ENCODE measurements at regions not wholly inside any gene's neighbourhood (a gene's known extent, or its start where the extent isn't known, plus 50 kb on each side); places are given as distances from the start of the nearest gene placed in this dataset.

DNA sequence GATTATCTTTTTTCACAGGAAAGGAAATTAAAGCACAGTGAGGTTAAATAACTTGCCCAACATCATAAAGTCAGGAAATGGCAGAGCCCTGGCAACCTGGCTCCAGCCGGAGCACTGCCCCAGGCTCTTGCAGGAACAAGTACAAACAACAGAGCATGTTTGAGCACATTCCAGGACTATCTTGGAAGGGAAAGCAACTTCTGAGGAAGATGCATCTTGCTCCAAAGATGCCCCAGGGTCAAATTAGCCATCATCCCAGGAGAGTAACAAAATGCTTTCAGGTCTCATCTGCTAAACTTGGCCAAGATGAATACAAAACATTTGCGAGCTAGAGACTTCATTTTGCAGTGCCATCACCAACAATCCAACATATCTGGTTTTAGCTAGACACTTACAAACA is 162.4 kb upstream of the LRRN1 start:
- in situ Hi-C loops (cut with HindIII; ENCODE audit: low pct_ligation_motif_present, low pct_unique_long_range_greater_than_20kb, low sequenced_read_pairs): no loop called here
- DNase-seq: no peak

DNA sequence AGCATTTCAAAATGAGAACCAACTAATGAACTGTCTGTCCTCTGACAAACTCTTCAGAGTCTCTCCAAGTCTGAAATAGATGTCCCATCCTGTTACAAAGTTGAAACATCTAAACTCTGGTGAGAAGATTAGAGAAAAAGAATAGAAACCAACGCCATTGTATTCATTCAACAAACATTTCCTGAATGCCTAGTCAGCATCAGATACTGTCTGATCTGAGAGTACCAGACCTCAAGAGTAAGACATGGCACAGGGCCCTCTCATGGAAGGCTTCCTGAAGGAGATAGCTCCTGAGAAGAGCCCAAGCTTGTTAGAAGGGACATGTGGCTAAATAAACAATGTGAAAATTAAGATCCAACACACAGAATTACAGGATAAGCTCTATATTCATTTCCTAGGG is 164.1 kb upstream of the LRRN1 start:
- no peak for DNase-seq
- in situ Hi-C loops (cut with HindIII; ENCODE audit: low pct_ligation_motif_present, low pct_unique_long_range_greater_than_20kb, low sequenced_read_pairs): no loop called here

DNA sequence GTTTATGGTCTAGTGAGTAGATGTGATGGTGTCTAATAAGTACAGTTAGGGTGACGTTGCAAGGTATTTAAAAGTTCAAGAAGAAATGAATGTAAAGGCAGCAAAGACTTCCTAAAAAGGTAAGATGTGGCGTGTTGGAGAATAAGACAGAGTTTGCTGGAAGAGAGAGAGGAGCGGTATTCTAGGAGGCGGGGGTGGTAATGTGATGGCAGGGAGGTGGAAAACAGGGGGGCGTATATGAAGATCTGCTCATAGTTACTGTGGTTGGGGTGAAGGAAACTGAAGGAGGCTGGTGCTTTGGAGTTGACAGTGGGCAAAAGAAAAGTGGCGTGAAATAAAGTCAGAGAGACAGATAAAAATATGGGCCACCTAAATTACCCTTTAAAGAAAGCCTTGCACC is 164.9 kb upstream of the LRRN1 start:
- no peak for DNase-seq
- in situ Hi-C loops (cut with HindIII; ENCODE audit: low pct_ligation_motif_present, low pct_unique_long_range_greater_than_20kb, low sequenced_read_pairs): no loop called here

DNA sequence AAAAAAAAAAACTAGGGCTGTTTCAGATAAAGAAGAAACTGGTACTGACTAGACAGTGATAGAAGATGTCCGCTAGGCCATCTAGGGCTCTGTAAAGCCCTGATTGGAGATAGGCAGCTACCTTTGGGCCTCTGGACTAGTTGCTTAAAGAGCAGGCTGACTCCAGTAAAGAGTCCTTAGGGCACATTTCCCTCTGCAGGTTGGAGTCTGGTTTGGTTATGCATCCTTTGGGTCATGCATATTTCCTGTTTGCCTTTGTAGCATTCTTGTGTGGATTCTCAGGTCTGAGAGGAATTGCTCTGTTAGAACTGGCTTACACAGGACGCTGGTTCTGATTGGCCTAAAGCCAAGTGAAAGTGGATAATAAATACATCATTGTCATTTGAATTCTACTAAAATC is 165.5 kb upstream of the LRRN1 start:
- in situ Hi-C loops (cut with HindIII; ENCODE audit: low pct_ligation_motif_present, low pct_unique_long_range_greater_than_20kb, low sequenced_read_pairs): no loop called here
- no peak for DNase-seq

DNA sequence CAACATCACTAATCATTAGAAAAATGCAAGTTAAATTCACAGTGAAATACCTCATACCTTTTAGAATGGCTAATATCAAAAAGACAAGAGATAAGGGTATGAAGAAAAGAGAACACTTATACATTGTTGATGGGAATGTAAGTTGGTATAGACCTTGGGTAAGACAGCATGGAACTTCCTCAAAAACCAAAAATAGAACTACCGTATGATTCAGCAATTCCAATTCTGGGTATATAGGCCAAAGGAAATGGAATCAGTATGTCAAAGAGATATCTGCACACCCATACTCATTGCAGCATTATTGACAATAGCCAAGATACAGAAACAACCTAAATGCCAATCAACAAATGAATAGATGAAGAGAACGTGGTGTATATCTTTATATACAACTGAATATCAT is 166.8 kb upstream of the LRRN1 start:
- in situ Hi-C loops (cut with HindIII; ENCODE audit: low pct_ligation_motif_present, low pct_unique_long_range_greater_than_20kb, low sequenced_read_pairs): no loop called here
- no peak for DNase-seq

DNA sequence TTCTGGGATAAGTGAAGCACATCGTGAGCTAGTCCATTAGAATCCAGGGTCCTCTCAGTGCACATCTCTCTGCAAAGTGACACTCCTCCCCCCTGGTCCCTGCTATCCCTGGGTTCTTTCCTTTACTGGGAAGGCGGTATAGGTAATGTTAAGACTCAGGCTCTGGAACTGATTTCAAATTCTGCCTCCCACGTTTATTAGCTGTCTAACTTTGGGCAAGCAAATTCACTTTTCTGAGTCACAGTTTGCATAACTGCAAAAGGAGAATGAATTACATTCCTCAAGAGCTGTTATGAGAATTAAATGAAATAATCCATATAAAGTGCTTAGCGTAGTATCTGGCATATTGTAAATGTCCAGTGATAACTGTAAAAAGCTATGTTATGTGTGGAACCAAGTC is 168.1 kb upstream of the LRRN1 start:
- DNase-seq: no peak
- in situ Hi-C loops (cut with HindIII; ENCODE audit: low pct_ligation_motif_present, low pct_unique_long_range_greater_than_20kb, low sequenced_read_pairs): no loop called here

DNA sequence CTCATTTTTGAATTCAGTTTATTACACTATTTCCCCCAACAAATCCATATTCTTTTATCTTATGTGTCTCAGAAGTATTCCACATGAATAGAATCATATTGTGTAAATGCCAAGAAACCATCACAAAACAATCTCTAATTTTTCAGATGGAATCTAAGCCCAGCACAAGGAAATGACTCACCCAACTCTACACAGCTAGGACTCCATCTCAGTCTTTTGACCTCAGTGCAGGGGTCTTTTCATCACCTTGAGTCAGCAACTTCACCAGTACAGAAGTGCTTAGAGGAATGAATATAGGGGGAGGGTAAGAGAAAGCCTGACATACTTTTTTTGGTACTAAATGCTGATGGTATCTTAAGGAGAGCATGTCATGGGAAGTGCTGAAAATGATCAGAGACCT is 169.3 kb upstream of the LRRN1 start:
- in situ Hi-C loops (cut with HindIII; ENCODE audit: low pct_ligation_motif_present, low pct_unique_long_range_greater_than_20kb, low sequenced_read_pairs): no loop called here
- DNase-seq: no peak

DNA sequence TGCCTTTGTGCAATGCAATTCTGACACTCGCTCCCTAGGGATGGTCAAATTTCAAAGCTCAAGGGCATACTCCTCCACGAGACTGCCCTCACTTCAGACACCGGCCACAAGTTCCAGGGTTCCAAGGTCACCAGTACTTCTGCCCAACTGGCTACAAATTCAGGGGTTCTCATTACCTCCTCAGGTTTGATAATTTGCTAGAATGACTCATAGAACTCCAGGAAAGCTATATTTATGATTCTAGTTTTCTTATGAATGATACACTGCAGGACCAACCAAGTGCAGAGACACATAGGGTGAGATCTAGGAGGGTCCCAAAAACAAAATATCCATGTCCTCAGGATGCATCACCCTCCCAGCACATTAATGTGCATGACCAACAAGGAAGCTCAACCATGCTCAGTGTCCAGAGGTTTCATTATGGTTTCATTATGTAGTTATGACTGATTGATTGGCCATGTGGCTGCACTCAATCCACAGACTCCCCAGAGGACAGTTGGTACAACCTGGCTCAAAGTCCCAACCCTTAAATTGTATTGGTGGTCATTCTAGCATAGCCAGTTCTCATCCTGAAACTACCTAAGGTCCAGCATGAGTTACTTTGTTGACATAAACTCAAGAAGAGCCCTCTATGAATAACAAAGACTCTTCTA is 170.4 kb upstream of the LRRN1 start:
- no peak for DNase-seq
- in situ Hi-C loops (cut with HindIII; ENCODE audit: low pct_ligation_motif_present, low pct_unique_long_range_greater_than_20kb, low sequenced_read_pairs): no loop called here

DNA sequence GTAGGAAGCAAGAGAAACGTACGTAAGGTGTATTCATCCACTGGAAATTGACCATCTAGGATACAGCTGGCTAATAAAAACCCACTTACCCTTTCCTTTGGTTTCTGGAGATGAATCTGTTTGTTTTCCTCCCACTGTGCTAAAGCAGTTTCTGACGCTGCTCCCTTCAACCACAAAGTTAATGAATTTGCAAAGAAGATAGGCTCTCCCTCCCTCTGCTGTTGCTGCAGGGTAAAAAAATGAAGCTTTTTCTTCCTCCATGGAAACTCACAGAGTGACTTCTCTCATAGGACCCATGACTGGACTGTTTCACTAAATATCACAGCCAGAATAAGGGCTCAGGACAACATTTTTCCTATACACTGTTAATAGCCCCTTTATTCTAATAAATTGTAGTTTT is 172.1 kb upstream of the LRRN1 start:
- in situ Hi-C loops (cut with HindIII; ENCODE audit: low pct_ligation_motif_present, low pct_unique_long_range_greater_than_20kb, low sequenced_read_pairs): no loop called here

DNA sequence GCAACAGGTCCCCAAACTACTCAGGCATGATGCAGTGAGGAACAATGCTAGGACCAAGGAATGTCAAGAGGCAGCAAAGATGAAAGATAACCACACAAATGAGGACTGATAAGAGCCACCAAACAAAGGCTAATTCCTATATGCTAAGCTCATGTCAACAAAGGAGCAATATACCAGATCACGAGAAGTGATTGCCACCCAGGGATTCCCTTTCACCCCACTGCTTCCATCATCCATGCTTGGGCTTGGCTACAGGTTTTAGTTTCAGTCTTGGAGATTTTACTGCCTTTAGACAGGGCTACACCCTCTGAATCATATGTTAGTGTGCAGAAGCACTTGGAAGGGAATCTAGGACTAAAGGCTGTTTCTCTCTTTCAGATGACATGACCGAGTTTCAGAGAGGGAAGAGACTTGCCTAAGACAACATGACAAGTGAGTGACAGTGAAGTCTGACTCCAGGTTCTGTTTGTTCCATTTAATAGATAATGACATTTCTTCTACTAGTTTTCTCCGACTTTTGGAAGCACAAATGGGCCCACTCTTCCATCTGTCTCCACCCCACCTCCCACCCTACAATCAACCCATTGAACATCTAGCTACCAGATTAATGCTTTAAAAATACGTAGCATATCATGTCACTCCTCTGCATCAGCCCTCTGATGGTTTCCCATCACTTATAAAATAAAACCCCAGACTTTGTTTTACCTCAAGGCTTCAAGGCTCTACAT is 173.5 kb upstream of the LRRN1 start:
- DNase-seq: no peak
- in situ Hi-C loops (cut with HindIII; ENCODE audit: low pct_ligation_motif_present, low pct_unique_long_range_greater_than_20kb, low sequenced_read_pairs): no loop called here

More for the DNA sequence above, 172.1 kb upstream of the LRRN1 start:
- DNase-seq: no peak

DNA sequence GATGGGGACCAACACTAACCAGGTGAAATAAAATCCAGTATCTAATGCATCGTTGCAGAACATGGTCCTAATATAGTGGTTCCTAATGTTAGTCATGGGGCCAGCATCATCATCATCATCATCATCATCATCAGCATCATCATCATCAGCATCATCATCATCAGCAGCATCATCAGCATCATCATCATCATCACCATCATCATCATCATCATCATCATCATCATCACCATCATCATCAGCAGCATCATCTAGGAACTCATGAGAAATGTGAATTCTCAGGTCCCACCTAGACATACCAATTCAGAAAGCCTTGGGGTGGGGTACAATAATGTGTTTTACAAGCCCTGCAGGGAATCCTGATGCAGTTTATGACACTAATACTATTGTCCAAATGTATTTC is 179.4 kb upstream of the LRRN1 start:
- no peak for DNase-seq
- in situ Hi-C loops (cut with HindIII; ENCODE audit: low pct_ligation_motif_present, low pct_unique_long_range_greater_than_20kb, low sequenced_read_pairs): no loop called here

DNA sequence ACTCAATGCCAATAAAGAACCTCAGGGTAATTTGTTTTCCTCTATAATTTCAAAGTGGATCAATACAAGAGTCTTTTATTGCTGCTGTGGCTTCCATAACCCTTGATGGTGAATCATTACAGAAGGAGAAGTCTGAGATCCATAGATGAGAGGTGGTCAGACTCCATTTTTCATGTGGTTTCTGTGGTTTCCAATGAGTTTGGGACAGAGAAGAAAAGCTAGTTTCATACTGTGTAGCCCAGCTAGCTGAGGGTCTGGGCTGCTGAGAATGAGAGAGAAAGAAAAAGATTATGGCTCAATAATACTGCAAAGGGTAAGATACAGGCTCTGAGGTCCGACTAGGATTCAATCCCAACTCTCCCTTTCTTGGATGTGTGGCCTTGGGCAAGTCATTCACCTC is 180.6 kb upstream of the LRRN1 start:
- DNase-seq: no peak
- in situ Hi-C loops (cut with HindIII; ENCODE audit: low pct_ligation_motif_present, low pct_unique_long_range_greater_than_20kb, low sequenced_read_pairs): no loop called here

DNA sequence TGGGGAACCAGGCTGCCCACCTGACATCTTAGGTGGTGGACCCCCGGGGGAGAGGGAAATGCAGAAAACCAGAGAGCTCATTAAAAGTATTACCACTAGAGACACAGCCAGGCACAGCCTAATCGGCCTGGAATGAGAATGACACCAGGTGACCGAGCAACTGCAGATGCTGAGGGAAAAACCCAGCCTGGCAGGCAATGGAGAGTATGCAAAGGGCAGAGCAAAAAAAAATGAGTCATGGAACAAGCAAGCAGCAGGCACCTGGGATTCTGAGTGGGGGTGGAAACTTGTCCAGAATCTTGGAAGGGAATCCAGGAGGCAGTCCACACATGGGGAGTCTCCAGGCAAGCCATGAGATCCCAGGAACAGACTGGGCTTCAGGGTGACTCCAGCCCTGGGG is 183.7 kb upstream of the LRRN1 start:
- DNase-seq: no peak
- in situ Hi-C loops (cut with HindIII; ENCODE audit: low pct_ligation_motif_present, low pct_unique_long_range_greater_than_20kb, low sequenced_read_pairs): no loop called here

DNA sequence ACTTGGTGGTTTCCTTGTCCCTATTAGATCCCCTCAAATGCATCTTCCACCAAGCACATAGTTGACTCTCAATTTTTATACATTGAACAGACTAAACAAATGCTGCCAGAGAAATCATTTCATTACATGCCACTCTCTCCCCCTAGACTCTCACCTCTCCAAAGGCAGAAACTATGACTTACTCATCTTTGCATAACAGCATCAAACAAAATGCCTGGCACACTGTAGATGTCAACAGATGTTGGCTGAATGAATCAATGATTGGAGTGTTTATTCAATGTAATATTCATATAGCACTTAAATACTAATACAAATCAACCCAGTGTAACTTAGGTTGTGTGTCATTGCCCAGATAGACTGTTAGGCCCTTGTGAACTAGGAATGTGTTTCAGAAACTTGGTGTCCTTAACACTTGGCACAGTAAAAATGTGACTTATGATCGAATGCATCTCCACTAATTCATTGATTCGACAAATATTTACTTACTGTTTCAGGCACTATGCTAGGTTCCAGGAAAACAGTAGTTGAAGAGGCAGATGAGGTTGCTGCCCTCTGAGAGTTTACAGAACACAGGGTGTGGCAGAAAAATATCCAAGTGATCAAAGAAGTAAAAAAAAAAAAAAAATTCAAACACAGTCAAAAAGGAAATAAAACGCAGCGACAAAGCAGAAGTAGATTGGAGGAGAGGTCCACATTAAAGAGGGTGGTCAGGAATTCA is 188.5 kb upstream of the LRRN1 start:
- in situ Hi-C loops (cut with HindIII; ENCODE audit: low pct_ligation_motif_present, low pct_unique_long_range_greater_than_20kb, low sequenced_read_pairs): no loop called here
- DNase-seq: no peak

DNA sequence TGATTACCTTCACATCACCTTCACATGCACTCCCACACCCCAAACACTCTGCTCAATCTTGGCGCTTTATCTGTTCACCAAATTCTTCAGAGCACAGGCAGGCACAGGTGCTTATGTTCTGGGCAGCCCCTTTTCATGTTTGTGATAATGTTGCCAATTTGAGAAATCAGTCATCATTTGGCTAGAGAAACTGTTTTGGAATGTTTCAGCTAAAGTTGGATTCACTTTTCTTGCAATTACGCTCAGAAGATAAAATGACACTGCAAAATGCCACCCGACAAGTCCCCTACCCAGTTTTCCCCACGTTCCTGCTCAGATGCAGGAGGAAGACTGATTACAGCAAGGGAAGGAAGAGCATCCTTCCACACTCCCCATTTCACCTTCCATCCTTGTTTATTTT is 192.9 kb upstream of the LRRN1 start:
- DNase-seq: no peak
- in situ Hi-C loops (cut with HindIII; ENCODE audit: low pct_ligation_motif_present, low pct_unique_long_range_greater_than_20kb, low sequenced_read_pairs): no loop called here

DNA sequence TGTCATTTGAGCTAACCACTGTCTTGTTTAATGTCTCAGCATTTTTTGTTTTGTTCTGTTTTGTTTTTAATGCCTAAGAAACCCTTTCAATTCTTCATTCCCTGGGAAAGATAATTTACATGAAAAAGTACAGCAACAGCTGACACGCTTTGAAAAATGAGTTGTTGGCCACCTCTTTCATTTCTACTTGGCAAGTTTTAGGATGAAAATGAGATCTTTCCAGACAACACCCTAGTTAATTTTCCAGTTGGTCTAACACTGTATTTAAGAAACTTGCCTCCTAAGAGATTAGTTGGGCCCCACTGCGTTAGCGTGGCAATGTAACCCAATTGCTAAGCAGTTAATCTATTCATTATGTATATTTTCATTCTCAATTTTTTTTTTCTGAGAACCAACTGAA is 194.0 kb upstream of the LRRN1 start:
- in situ Hi-C loops (cut with HindIII; ENCODE audit: low pct_ligation_motif_present, low pct_unique_long_range_greater_than_20kb, low sequenced_read_pairs): no loop called here

DNA sequence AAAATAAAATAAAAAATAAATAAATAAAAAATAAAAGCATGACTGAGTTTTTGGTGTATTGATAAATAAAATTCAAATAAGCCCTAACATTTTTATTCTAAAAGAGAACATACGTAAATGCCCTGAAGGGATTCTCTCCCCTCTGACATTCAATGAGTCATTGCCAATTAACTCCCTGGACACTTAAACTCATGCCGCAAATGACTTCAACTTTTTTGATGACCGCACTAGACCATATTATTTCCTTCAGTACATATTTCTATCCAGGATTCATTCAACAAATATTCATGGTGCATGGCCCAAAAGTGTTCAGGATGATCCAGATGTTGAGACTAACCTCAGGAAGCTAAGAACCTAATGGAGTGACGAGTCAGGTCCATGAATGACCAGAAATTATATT is 195.9 kb upstream of the LRRN1 start:
- DNase-seq: no peak
- in situ Hi-C loops (cut with HindIII; ENCODE audit: low pct_ligation_motif_present, low pct_unique_long_range_greater_than_20kb, low sequenced_read_pairs): no loop called here

More for the DNA sequence above, 194.0 kb upstream of the LRRN1 start:
- DNase-seq: no peak

DNA sequence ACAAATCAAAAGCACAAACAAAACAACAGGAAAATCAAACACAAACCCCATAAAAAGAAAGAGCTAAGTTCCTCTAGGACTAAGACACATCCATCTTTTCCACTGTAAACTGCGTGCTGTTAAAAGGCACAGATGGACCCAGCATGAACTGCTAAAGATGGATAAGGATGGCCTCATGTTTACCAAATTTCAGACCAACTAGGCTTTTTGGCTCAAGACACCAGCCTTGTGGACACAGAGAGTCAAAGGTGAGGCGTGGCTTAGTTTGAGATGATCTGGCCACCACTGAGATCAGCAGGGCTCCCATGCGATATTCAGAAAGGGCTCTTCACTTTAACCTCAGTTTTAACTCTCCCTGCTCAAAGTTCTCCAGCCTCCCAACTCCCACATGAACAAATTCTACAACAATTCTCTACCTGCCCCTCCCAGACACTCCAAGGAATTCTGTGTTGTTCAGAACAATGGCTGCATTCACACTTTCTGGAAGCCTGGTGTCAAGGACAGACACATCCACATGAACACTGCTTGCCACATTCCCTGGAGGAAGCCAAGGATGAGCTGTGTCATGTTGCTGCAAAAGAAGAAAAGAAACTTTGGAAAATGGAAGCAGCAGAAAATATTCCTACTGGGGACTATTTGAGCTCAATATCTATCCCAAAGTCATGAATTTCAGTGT is 198.4 kb upstream of the LRRN1 start:
- no peak for DNase-seq
- in situ Hi-C loops (cut with HindIII; ENCODE audit: low pct_ligation_motif_present, low pct_unique_long_range_greater_than_20kb, low sequenced_read_pairs): no loop called here

DNA sequence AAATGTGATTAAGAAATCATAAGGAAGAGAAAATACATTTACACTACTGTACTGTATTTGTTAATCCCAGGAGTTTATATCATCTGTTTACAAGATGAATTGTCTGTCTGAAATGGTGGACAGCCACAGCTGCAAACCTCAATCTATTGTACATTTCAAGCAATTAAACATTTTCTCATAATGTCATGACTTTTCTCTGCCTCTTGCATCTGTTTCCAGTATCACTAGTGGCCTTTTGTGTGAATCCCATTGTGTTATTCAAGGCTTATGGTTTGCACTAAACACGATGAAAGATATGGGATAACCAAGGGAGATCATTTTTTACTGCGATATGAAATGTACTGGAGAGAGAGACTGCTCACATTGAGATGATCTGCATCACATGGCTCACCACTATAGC is 200.2 kb upstream of the LRRN1 start:
- in situ Hi-C loops (cut with HindIII; ENCODE audit: low pct_ligation_motif_present, low pct_unique_long_range_greater_than_20kb, low sequenced_read_pairs): no loop called here
- no peak for DNase-seq

Data from ACHN (cell line).